Stimulated activated CD4-positive, alpha-beta T cell treated with anti-CD3 and anti-CD28 coated beads, Interleukin-2, amount 100 ng/mL, for 24 hours (primary cell): ENCODE measurements at regions not wholly inside any gene's neighbourhood (a gene's known extent, or its start where the extent isn't known, plus 50 kb on each side); places are given as distances from the start of the nearest gene placed in this dataset.
"Not testable (repeated sequence)": the region's sequence is repeated elsewhere in the genome, so short reads cannot be mapped to it uniquely, and the experiment has no call there.

ENCODE experiments used
- DNase-seq, 2 donors: peaks; one replicate each; pipeline ENCODE4 v3.0.0-alpha.2; 2020

DNA sequence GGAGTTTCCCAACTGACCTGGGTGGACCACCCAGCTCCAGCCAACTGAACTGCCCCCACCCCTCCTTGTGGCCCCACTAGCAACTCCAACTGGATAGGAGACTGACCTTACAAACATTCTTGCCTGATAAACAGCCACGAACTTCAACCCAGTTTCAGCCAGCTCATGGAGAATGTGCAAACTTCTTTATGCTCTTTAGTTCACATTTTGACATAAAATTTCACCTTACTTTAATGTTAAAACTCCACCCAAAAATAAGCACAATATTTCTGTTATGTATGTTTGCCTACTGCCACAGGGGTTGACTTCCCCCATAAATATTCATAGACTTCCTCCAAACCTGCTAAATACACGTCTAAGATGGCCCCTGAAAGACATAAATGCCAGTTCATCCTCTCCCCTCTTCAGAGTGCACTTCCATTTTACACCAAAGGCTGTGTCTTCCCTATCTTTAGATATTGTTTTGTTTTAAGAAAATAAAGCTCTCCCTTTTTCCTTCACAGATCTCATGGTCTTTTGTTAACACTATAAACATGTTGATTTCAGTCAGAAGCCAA is 643.7 kb downstream of the EPM2A start:
- no peak for DNase-seq

DNA sequence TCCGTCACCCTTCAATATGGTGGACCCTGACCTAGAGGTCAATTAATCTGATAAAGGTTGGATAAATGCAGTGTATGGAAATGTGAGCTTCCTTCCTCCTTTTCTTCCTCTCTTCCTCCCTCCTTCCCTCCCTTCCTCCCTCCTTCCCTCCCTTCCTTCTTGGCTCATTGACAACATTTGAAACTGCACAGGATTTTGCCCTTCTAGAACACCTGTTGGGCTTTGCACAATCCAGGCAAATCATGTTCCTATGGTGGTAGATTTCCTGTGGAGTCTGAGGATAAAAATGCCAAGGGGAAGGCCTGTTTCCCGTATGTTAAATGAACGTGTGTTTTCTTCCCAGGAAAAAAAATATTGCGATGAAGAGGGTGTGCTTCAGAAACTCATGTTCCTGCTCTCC is 642.8 kb downstream of the EPM2A start:
- DNase-seq = no peak

DNA sequence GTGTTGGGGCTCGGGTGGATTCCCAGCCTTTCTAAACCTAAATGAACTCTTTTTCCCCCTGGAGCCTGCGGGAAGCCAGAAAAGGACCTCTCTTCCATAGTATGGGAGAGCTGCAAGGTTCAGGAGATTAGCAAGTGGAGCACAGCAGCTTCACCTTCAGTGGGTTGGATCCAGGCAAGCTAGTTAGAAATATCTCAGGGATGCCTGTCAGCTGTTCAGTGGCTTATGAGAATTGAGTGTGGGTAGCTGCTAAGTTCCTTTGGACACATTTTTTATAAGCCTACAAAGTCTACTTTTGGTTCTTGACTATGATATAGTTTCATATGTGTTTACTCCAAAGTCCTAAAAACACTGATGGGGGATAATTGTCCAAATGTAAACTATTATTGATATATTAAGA is 642.1 kb downstream of the EPM2A start:
- no peak for DNase-seq

DNA sequence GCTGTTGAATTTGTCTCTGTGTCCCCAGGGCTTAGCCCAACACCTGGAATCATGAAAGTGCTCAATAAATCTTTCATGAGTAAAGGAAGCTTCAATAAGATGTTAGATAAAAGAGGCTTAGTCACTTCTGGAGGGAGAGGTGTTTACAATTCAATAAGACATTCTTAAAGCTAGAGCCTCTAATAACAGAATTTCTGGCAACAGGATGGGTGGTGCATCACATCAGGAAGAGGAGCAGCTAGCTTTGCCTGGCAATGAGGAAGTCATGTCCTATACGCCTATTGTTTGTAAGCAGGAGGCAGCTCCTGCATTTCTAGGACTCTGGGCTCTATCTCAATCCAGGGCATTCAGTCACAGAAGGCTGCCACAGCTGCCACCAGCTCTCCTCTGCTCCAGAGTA is 638.5 kb downstream of the EPM2A start:
- no peak for DNase-seq

DNA sequence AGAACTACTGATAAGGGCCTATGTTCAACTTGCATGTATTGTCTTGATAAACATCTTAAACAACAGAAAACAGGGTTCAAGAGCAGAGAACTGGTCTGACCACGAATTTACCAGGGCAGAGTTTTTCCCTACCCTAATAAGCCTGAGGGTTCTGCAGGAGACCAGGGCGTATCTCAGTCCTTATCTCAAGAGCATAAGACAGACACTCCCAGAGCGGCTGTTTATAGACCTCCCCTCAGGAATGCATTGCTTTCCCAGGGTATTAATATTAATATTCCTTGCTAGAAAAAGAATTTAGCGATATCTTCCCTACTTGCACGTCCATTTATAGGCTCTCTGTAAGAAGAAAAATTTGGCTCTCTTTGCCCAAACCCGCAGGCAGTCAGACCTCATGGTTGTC is 637.2 kb downstream of the EPM2A start:
- not testable (repeated sequence) for DNase-seq

DNA sequence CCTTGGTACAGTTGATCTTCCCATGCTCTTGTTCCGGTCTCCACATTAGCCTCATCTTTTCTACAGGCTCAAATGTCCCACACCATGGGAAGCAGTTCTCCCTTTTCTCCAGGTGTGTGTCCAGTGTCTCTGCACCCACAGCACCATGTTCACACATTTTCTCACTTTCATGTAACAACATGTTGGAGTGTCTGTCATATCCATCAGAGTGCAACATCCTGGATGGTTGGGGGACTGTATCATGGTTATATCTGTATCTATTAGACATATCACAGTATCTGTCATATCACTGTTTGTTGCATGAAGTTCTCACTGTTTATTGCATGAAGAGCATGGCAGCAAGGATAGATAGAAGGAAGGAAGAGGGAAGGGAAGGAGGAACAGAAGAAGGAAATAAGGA is 635.6 kb downstream of the EPM2A start:
- DNase-seq = no peak

DNA sequence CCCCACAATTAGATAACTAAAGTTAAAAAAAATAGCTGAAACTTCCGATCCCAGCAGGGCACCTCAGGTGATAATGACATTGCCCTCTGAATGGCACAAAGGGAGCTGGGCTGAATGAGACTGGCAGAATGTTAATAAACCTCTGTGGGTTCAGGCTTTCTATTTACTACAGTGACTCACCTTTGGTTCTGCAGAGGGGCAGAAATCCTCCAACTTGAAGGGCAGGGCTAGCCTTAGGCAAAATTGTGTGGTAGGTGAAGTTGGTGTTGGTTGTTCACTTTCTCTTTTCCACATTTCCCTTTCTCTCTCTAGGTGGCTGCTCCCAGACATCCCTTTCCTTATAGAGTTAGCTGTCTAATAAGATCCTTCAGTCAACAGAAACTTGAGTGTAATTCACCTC is 625.2 kb downstream of the EPM2A start:
- no peak for DNase-seq

DNA sequence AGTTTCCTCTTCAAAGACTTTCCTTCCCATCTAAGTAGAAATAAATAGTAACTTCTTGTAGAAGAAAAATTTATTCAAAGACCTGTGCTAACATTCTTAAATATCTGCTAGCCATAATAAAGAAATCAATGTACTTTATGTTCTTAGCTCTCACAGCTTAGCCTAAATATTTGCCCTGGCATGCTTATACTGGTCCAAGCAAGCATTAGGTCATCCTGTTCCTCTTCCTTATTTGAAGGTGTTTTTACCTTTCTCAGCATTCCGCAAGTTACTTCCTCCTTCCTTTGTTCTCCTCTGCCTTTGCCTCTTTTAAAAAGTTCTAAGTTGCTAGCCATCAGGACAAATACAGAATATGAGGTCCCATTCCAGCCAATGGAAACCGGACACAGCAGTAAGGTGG is 623.9 kb downstream of the EPM2A start:
- not testable (repeated sequence) for DNase-seq

DNA sequence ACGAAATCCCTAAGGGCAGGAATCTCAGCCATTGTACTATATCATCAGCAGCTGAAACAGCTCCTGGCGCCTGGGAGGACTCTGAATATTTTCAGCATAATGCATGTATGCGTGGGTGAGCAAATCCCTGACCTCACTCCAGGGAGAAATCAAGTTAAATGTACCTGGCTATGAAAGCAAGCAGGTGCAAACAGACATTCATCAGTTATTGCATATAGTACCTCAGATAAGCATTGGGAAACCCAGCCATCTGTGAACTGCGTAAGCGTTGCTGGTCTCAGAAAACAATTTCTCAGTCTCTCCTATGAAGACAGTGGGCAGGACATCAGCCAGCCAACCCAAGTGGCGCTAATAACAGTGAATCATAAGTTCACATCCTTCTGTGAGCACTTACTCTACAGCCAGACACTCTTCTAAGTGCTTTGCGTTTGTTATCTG is 622.6 kb downstream of the EPM2A start:
- DNase-seq = no peak

DNA sequence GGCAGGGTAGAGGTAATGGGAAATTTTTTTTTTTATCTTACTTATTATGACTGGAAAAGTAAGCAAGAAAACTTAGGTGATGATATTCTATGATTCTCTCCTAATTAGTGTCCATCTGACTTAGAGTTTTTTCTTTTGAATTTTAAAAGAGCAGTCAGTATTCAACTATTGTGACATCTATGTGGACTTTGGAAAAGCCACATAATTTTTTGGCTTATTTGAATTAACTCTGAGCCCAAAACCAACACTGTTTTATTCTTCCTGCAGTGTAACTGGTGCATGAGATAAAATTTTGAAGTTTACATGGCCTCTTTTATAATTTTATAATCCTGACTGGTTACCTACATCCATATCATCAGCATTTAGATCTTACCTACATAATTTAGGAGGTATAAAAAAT is 619.7 kb downstream of the EPM2A start:
- no peak for DNase-seq

DNA sequence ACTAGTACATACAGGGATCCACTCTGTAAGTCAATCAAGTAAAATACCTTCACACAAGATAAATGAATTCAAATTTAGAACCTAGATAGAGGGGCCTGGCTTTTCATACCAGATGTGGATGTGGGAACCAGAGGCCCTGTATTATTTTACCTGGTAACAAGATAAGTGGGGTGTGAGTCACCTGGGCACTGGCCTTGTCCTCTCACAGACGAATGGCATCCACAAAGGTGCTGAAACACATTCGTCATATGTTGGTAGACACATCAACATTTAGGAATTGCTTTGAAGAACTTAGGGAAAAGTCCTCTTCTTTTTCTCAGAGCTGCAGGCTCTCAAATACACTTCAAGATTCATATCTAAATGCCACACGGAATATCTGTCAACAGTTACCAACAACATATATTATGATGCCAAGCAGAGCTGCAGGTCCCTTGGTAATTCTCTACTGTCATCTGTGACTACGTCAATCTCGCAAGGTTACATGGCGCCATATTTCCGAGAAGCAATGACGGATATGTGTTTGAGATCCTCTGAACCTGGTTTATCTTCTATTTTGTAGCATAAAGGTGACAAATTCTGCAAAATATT is 618.6 kb downstream of the EPM2A start:
- no peak for DNase-seq

DNA sequence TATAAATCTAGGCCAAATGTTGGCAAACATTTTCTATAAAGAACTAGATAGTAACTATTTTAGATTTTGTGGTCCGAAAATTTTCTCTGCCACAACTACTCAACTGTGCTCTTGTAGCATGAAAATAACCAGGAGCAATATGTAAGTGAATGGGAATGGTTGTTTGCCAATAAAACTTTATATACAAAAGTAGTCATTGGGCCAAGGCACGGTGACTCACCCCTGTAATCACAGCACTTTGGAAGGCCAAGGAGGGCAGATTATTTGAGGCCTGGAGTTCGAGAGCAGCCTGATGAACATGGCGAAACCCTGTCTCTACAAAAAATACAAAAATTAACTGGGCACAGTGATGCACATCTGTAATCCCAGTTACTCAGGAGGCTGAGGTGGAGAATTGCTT is 617.1 kb downstream of the EPM2A start:
- no peak for DNase-seq

DNA sequence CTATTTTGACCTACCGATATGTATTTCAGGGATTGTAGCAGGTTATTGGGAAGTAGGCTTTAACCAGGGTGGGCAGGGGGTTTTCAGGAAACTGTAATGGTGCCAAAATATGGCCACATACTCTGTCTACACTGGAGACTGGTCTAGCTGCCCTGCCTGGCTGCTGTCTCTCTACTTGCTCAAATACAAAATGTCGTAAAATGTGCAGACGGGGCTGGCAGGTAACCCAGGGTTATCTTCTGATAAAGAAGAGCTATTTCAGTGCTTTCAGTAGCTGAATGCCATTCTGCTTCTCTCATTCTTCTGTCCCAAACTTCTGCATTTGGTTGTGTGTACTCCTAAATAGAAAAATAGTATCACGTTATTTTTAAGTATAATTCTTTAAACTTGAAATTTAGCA is 616.2 kb downstream of the EPM2A start:
- DNase-seq = no peak

DNA sequence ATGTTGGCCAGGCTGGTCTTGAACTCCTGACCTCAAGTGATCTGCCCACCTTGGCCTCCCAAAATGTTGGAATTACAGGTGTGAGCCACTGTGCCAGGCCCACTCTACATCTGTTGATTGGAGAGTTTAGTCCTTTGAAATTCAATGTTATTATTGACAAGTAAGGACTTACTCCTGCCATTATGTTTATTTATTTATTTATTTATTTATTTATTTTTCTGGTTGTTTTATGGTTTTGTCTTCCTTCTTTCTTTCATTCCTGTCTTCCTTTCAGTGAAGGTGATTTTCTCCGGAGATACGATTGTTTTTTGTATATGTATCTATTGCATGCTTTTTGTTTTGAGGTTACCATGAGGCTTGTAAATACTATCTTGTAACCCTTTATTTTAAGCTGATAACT is 602.6 kb downstream of the EPM2A start:
- DNase-seq = no peak

DNA sequence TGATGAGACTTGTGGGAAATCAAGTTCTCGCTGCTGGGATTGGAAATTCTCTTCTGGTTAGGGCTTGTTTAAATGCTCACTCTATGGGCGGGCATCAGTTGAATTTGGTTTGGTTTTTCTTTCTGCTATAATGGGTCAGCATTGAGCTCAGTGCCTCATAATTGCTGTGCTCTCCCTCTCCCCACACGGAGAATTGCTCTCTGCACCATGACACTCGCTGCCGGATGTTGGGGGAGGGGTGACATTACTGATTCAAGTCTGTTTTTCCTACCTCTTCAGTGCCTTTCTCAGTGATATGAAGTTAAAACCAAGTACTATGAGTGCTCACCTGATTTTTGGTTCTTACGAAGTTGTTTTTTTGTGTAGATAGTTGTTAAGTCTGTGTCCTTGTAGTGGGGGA is 599.6 kb downstream of the EPM2A start:
- no peak for DNase-seq

DNA sequence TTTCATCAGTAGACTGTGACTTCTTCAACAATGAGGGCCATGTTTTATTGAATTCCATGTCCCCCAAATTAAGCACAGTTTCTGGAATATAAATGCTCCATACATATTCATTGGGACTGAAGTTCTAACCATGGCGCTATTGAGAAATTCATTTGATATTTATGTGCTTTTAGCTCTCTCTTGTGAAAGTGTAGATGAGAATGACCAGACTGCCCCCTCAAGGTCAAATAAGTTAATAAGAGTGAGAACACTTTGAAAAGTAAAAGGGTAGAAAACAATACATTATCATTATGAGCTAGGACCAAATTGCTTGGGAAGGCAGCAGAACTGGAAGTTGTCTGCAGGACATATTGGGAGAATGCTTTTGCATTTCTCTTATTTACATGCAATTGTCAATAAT is 597.9 kb downstream of the EPM2A start:
- DNase-seq = no peak

DNA sequence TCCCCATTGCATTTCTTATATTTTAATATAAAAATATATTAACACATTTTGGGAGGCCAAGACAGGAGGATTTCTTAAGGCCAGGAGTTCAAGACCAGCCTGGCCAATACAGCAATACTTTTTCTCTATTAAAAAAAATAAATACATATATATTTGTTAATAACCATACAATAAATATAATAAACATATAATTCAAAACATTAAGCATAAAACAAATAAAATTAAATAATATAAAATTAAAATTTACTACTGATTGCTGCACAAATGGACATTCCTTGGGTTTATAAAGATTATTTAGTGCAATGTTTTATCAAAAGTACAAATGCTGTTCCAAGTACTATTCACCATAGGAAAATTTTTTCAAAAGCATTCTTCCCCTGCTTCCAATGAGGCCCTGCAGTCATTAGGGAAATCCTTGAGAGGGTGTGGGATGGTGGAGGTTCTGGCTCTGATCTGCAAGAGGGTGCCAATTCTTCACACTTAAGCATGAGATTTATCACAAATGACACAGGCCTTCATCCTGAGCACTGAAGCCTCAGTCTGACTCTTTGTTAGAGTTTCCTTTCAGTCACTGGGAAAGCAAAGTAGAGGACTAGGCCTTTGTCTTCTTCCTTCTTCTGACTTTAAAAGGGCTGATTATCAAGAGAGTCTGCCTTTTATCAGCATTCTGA is 596.7 kb downstream of the EPM2A start:
- DNase-seq = no peak

DNA sequence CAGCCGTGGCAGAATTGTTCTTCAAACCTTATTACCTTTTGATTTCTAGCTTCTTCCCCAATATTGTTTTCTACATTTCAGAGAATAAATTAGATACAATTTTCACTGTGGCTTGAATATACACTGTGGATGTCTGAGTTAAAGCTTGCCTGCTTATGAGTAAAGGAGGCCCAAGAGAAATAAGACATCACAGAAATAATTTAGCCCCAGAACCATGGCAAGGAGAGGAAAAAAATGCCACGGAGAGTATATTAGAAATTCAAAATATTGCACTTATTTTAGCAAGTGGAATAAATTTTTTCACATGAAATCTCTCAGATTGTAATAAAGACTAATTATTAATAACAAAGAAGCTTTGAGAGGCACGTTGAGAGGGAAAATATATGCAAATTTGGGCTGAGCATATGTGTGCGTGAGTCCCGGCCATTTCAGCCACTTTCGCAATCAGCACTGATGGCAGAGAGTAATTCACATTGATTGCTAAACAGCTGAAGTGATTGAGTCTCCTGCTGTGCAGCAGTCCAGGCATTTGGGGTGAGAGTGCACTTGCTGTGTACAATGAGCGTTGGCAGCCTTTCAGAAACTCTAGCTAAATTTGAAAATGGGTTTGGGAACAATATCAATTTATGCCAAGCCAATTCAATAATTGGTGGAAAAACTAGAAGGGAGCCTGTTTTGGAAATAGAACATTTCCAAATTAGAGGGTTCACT is 596.0 kb downstream of the EPM2A start:
- no peak for DNase-seq

DNA sequence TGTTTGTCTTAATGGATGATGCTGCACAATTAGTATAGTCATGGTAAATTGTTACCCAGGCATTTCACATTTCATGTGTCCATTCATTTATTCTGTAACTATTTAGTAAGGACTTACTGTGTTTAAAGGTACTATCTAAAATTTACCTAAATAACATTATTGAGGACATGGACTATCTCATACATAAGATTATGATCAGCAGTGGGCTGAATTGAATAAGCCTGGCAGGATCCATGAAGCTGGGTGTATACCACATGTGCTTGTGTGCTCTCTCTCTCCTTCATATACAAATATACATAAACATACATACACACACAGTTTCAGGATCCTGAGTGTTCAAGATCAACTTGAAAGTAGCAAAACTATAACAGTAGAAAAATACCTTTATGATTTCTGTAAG is 595.4 kb downstream of the EPM2A start:
- no peak for DNase-seq

DNA sequence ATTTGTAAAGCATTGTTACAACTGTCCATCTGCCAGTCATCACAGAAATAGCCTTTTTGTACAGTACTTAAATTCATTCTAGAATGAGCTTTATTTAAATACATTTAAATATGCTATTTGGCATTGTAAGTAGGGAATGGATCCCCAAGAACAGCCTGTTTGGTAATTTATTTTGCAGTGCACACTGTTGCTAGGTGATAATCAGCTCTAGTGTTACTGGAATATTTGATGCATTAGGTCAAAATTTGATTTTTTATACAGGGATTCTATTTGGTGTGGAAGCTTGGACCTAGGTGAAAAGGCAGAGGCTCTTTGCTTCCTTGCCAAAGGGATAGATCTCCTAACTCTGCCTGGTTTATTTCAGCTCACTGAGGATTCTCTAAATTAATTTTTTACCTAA is 593.7 kb downstream of the EPM2A start:
- DNase-seq = no peak

DNA sequence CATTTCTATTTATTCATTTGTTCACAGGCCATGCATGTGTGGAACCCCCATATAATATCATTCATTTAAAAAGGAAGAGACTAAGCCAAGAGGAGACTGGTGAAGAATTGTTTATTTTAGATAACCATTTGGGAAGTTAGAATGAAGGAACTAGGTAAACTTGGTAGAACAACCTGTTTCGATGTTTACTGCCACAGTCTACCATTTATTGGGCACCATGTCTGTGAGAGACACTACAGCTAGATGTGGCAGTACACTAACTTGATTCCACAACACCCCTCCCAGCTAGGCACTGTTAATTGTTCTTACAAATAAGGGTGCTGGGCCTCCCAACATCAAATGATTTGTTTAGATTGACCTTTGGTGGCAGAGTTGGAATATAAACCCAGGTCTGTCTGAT is 592.4 kb downstream of the EPM2A start:
- DNase-seq = no peak

DNA sequence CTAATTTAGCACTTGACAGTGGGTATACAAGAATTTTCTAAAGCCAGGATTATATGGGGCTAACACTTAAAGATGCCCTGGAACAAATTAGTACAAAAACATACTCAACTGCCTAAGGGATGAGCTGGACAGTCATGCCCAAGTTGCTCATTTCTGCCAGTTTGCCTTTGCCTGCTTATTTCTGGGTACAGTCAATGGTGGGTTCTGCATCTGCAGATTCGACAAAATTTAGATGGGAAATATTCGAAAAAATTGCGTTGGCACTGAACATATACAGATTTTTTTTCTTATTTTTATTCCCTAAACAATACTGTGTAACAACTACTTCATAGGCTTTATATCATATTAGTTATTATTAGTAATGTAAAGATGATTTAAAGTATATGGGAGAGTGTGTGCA is 591.9 kb downstream of the EPM2A start:
- DNase-seq = no peak

DNA sequence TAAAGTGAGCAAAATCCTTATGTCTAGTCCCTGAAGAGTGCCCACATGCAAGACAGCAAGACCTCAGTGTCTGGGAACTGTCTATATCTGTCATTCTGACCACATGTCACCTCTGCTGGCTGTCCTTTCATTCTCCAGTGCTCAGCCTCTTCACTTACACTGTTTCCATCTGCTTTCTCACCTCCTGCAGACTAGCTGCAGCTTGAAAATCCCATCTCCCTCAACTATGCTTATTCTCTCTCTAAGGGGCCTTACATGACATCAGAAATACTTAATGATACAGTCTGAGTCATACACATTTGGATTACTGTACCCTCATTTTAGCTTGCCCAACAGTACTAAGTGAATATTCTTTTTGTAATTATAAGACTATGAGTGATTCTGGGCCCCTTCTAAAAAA is 587.8 kb downstream of the EPM2A start:
- DNase-seq = no peak
